Stimulated activated naive B cell treated with anti-CD40 and anti-IgM and Interleukin-4, amounts not matched to agents 10 μg/mL and 1 μg/mL and 100 μg/mL, for 72 hours (primary cell): ENCODE measurements at regions not wholly inside any gene's neighbourhood (a gene's known extent, or its start where the extent isn't known, plus 50 kb on each side); places are given as distances from the start of the nearest gene placed in this dataset.
"Not testable (repeated sequence)": the region's sequence is repeated elsewhere in the genome, so short reads cannot be mapped to it uniquely, and the experiment has no call there.

ENCODE experiments used
- ATAC-seq, 2 donors: fragments of 150-1000 bp; cut with Tn5 transposase; replicated peaks; 2 replicates each; pipeline ENCODE4 v1.10.0; 2021; ENCODE audit warnings: moderate library complexity in 1 of 2
- DNase-seq: peaks from one replicate; pipeline ENCODE4 v3.0.0; 2021
- H3K27ac Mint-ChIP-seq: one replicate; pipeline ENCODE4 v1.8.0; 2022; ENCODE audit warnings: mild to moderate bottlenecking, mixed read lengths
- H3K27me3 Mint-ChIP-seq, 2 donors: one replicate each; pipeline ENCODE4 v1.8.0; 2022; ENCODE audit warnings: mixed read lengths in 2 of 2
- H3K36me3 Mint-ChIP-seq, 2 donors: one replicate each; pipeline ENCODE4 v1.8.0; 2022; ENCODE audit warnings: mixed read lengths in 2 of 2, mild to moderate bottlenecking in 1 of 2
- H3K4me1 Mint-ChIP-seq, 2 donors: one replicate each; pipeline ENCODE4 v1.8.0; 2022; ENCODE audit warnings: mixed read lengths in 2 of 2, mild to moderate bottlenecking in 1 of 2
- H3K4me3 Mint-ChIP-seq, 2 donors: one replicate each; pipeline ENCODE4 v1.8.0; 2022; ENCODE audit warnings: mild to moderate bottlenecking in 2 of 2, mixed read lengths in 2 of 2, moderate library complexity in 1 of 2
- H3K9me3 Mint-ChIP-seq, 2 donors: one replicate each; pipeline ENCODE4 v1.8.0; 2022; ENCODE audit warnings: mixed read lengths in 2 of 2, mild to moderate bottlenecking in 1 of 2

DNA sequence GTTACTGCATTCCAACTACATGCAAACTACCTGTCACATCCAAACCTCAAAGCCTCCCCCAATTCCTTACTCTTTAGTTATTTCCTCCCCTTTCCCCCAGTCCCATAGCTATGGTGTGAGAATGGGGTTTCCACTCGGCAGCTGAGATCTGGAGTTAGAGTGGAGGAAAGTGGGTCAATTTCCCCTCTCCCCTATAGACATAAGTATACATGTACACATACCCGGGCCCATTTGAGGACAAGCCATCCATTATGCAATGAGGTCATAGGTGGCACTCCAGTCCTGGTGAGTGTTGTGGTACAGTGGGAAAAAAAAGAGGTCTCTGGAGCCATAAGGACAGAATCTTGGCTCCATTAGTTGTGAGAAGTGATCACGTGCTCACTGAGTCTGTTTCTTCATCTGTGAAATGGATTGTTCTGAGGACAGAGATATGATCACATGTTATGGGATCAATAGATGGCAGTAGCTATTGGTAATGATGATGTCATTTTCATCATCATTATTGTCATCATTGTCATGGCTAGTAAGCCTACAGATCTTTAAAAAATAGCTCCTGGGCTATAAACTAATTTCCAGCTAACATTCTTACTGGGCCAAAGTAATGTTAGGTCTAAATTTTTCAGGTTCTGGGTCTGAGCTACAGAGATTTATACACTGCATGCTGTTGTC is 119.0 kb downstream of the BCL2L11 start:
- no peaks in the 10 kb centered on the region for H3K9me3 Mint-ChIP-seq
- ATAC-seq, result no peak
- no peak overlapping the region for H3K4me3 Mint-ChIP-seq
- peaks cover 0 to 4% of the 10 kb centered on the region in 2 donors for H3K27me3 Mint-ChIP-seq
- no peak for DNase-seq
- H3K27ac Mint-ChIP-seq, result no peak overlapping the region
- peaks cover 3 to 10% of the 10 kb centered on the region in 2 donors for H3K4me1 Mint-ChIP-seq
- peaks cover 2 to 3% of the 10 kb centered on the region in 2 donors for H3K36me3 Mint-ChIP-seq

DNA sequence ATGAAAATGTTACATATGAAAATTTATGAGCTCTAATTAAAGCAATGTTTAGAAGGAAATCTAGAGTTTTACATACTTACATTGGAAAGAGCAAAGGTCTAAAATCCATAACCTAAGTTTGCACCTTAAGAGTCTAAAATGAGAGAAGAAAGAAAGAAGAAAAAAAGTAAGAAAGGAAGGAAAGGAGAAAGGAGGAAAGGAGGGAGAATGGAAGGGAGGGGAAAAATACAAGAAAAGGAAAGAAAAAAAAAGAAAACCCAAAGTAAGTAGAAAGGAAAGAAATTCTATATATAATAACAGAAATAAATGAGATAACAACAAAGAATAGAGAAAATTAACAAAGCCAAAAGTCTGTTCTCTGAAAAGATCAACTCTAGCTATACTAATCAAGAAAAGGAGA is 122.6 kb downstream of the BCL2L11 start:
- H3K4me3 Mint-ChIP-seq, result no peak overlapping the region
- H3K4me1 Mint-ChIP-seq, result peaks cover 2 to 10% of the 10 kb centered on the region in 2 donors
- ATAC-seq (no peak), DNase-seq (no peak)
- no peaks in the 10 kb centered on the region for H3K27me3 Mint-ChIP-seq
- H3K27ac Mint-ChIP-seq, result no peak overlapping the region
- no peaks in the 10 kb centered on the region for H3K9me3 Mint-ChIP-seq
- H3K36me3 Mint-ChIP-seq, result peaks cover 2 to 3% of the 10 kb centered on the region in 2 donors

DNA sequence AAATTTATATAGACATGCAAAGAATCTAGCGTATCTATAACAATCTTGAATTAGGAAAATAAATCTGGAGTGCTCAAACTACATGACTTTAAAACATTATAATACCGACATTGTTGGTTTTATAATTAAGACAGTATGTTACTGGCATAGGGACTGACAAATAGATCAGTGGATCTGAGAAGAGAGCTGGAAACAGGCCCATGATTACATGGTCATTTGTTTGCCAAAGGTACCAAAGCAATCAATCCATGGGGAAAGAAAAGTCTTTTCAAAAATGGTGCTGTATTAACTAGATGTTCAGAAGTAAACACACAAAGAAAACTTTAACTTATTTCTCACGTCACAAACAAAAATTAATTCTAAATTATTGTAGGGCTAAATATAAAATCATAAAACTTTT is 124.2 kb downstream of the BCL2L11 start:
- no peaks in the 10 kb centered on the region for H3K36me3 Mint-ChIP-seq
- no peaks in the 10 kb centered on the region for H3K4me1 Mint-ChIP-seq
- no peak overlapping the region for H3K27ac Mint-ChIP-seq
- ATAC-seq, result no peak
- H3K9me3 Mint-ChIP-seq, result no peaks in the 10 kb centered on the region
- DNase-seq, result no peak
- H3K27me3 Mint-ChIP-seq, result no peaks in the 10 kb centered on the region
- no peak overlapping the region for H3K4me3 Mint-ChIP-seq

DNA sequence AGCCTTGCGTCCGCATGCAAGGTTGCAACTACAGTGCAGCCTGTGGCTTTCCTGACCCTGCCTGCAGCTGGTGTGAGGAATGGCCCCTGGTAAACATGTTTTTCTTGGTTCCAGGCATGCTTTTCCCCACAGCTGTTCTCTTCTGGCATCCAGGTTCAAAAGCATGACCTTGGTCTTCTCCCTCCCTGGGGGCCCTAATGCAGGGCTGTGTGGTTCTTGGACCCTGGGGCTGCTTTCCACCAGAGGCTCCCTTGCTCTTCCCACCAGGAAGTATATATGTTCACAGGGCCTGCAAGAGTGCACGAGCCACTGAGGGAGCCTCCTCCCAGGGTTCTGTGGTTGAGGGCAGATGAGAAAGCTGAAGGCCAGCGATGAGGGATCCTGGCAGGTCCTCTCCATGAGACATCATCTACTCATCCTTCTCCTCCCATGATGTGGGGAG is 125.9 kb downstream of the BCL2L11 start:
- H3K36me3 Mint-ChIP-seq, result no peaks in the 10 kb centered on the region
- H3K27me3 Mint-ChIP-seq, result no peaks in the 10 kb centered on the region
- H3K4me3 Mint-ChIP-seq, result no peak overlapping the region
- no peak overlapping the region for H3K27ac Mint-ChIP-seq
- H3K9me3 Mint-ChIP-seq, result peaks cover 0 to 6% of the 10 kb centered on the region in 2 donors
- no peak for ATAC-seq
- peaks cover 0 to 2% of the 10 kb centered on the region in 2 donors for H3K4me1 Mint-ChIP-seq
- no peak for DNase-seq

DNA sequence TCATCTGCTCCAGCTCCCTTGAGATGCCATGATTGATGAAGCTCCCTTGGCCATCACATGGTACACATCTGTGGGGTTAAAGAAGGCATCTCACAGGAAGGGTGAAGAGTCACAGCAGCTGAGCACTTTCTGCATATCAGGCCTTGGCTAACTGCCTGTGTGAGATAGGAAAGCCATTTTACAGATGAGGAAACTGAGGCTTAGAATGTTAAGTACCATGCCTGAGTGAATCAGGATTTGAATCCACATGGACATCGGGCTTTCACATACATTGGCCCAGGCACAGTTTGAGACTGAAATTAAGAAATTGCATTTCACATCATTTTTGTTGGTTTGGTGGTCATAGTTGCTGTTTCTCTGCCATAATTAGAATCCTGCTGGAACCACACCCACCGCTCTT is 126.8 kb downstream of the BCL2L11 start:
- Mint-ChIP-seq H3K4me1 (peaks cover 0 to 2% of the 10 kb centered on the region in 2 donors), H3K27me3 (no peaks in the 10 kb centered on the region), H3K4me3 (no peak overlapping the region), H3K27ac (no peak overlapping the region), H3K9me3 (peaks cover 0 to 11% of the 10 kb centered on the region in 2 donors), H3K36me3 (peaks cover 0 to 5% of the 10 kb centered on the region in 2 donors)
- no peak for ATAC-seq
- no peak for DNase-seq

DNA sequence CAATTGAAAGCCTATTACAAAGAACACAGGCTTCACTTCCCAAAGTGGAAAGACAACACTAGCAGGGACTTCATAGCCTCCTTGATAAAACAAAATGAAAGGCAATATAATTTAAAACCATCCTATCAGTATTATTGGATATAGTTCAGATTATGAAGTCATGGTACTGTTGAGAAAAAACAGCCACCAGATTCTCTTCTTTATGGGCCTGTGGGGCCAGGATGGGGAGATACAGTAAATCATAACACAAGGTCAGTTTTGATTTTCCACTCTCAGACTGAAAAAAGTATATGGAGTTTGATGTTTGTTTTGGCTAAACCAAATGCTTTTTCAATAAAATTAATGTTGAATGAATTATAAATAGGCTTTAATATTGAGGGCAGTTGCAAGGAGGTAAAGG is 129.1 kb downstream of the BCL2L11 start:
- Mint-ChIP-seq H3K36me3 (peaks cover 0 to 5% of the 10 kb centered on the region in 2 donors), H3K27me3 (no peaks in the 10 kb centered on the region), H3K4me1 (peaks cover 0 to 2% of the 10 kb centered on the region in 2 donors), H3K4me3 (no peak overlapping the region), H3K9me3 (peaks cover 0 to 11% of the 10 kb centered on the region in 2 donors), H3K27ac (no peak overlapping the region)
- no peak for ATAC-seq
- no peak for DNase-seq

DNA sequence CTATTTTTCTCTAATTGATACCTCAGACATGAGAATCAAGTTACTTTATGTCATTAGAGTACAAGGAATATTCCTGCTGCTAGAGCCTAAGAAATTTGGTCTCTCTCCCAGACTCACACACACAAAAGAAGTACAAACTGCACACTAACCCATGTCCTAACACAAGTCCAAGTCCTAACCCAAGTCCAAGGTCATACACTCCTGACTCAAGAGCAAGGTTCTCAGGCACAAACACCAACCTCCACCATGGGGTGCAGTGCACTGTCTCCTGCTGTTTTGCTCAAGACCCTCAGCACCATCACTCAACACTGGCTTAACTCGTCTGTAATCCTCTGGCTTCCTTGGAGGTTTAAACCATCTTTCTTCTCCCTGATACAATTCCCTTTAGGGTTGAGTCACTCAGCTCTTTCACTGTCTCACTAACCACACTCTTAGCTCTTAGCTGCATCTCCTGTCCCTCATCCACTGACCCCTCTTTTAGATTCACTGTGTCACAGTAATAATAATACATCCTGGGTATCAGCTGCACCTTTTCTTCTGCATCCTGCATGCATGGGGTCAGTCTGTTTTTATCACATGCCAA is 129.8 kb downstream of the BCL2L11 start:
- Mint-ChIP-seq H3K4me3 (no peak overlapping the region), H3K27me3 (no peaks in the 10 kb centered on the region), H3K9me3 (peaks cover 0 to 11% of the 10 kb centered on the region in 2 donors), H3K36me3 (peaks cover 0 to 5% of the 10 kb centered on the region in 2 donors), H3K27ac (no peak overlapping the region), H3K4me1 (peaks cover 0 to 2% of the 10 kb centered on the region in 2 donors)
- DNase-seq (no peak), ATAC-seq (no peak)

DNA sequence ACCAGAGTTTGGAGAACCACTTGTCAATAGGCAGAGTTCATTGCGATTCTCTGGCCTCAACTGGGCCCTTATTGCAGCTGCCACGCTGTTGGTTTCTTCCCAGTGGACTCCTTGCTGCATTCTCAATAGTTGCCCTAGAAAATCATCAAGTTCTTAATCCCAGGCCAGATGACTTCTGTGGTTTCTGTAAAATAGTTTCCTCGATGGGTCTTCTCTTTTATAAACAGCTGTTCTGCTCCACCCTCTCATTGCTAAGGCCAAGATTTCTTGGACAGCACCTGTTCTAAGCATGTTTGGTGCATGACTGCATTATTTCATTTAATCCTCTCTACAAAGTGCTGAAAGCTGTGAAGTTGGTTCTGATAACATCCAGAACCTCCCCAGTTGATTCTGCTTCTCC is 131.0 kb downstream of the BCL2L11 start:
- H3K27ac Mint-ChIP-seq, result peak overlapping the region; percentile 68
- H3K4me1 Mint-ChIP-seq, result peaks cover 0 to 2% of the 10 kb centered on the region in 2 donors
- peaks cover 0 to 11% of the 10 kb centered on the region in 2 donors for H3K9me3 Mint-ChIP-seq
- no peaks in the 10 kb centered on the region for H3K27me3 Mint-ChIP-seq
- ATAC-seq, result no peak
- H3K4me3 Mint-ChIP-seq, result no peak overlapping the region
- peaks cover 0 to 5% of the 10 kb centered on the region in 2 donors for H3K36me3 Mint-ChIP-seq
- DNase-seq, result no peak

DNA sequence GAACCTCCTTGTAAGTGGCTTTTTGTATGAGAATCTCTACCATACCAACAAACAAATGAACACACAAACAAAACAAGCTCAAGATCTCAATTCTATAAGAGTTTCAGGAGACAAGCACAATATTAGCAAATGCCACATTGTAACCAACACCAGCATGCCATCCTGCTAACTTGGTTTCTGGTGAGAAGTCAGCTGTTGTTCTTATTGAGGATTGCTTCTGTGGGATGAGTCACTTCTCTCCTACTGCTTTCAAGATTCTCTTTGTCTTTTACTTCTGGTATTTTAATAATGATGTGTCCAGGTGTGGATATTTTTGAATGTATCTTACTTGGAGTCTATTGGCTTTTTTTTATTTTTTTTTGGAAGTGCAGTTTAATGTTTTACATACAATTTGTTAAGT is 131.7 kb downstream of the BCL2L11 start:
- Mint-ChIP-seq H3K4me3 (no peak overlapping the region), H3K9me3 (peaks cover 0 to 11% of the 10 kb centered on the region in 2 donors), H3K27me3 (no peaks in the 10 kb centered on the region), H3K27ac (no peak overlapping the region), H3K36me3 (peaks cover 0 to 5% of the 10 kb centered on the region in 2 donors), H3K4me1 (peaks cover 0 to 2% of the 10 kb centered on the region in 2 donors)
- ATAC-seq (no peak), DNase-seq (no peak)

DNA sequence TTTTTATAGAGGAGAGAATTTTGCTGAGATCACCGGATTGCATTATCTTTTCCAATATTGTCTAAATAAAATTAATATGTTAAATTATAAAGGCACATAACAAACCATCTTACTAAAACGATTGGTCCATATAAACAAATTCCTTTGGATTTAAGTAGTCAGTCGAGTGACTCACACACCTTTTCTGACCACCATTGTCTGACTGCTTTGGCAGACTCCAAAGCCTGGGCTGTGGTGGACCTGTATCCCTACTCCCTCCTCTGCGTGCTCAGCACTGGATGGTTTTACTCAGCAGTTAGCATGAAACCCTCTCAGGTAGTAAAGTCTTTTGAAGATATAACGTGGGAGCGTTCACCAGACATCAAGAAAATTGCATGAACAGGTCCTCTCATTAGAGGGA is 134.2 kb downstream of the BCL2L11 start:
- not testable (repeated sequence) for H3K36me3 Mint-ChIP-seq

DNA sequence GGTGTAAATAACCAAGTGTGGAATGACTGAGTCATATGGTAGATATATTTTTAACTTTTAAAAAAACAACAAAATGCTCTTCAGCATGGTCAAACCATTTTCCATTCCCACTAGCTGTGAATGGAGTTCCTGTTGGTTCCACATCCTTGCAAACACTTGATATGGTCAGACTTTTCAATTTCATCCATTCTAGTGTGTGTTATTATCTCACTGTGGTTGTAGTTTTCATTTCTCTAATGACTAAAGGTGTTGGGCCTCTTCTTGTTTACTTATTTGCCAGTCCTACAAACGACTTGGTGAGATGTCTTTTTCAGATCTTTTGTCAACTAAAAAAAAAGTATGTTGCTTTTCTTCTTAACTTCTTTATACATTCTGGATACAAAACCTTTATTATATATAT is 135.9 kb downstream of the BCL2L11 start:
- not testable (repeated sequence) for H3K9me3 Mint-ChIP-seq, H3K4me1 Mint-ChIP-seq, H3K27ac Mint-ChIP-seq, H3K27me3 Mint-ChIP-seq, DNase-seq, H3K36me3 Mint-ChIP-seq, H3K4me3 Mint-ChIP-seq, ATAC-seq

More for the DNA sequence above, 134.2 kb downstream of the BCL2L11 start:
- peaks cover 0 to 11% of the 10 kb centered on the region in 2 donors for H3K9me3 Mint-ChIP-seq
- ATAC-seq, H3K4me1 Mint-ChIP-seq, H3K27ac Mint-ChIP-seq, DNase-seq, H3K4me3 Mint-ChIP-seq, H3K27me3 Mint-ChIP-seq: not testable (repeated sequence)

DNA sequence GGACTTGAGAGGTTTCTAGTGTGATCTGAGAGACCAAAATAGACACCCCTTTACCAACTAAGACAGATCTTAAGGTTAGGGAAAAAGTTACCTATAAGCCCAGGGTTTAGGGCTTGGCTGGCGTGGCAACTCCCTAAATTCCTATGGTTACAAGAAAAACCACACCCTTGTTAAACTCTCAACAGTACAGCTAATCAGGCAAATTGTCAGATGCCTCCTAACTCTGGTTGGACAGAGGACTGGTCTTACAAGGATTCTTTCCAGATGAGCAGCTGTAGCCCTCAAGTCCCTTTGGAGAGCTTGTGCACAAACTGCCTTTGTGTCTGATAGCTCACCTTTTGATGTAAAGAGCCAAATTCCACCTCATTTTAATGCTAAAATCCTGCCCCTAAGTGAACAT is 136.9 kb downstream of the BCL2L11 start:
- DNase-seq, ATAC-seq, H3K4me1 Mint-ChIP-seq, H3K4me3 Mint-ChIP-seq, H3K27ac Mint-ChIP-seq, H3K9me3 Mint-ChIP-seq, H3K27me3 Mint-ChIP-seq, H3K36me3 Mint-ChIP-seq: not testable (repeated sequence)

DNA sequence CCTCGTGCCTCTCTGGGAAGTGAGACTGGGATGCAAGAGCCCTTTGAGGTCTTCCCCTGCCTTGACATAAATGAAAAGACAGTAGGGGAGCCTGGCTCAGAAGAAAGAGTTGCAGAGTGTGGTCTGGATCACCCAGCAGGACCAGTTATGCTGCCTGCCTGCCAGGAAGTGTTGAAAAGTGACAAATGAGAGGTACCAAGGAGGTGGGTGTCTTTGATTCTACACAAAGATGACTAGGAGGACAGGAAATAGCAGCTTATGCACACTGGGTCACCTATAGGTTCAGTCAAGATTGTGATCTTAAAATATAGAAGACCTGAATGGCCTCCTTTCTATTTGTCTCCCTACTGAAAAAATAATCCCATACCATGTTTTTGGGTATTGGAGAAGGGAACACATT is 137.6 kb downstream of the BCL2L11 start:
- DNase-seq, H3K4me1 Mint-ChIP-seq, H3K27me3 Mint-ChIP-seq, H3K27ac Mint-ChIP-seq, H3K4me3 Mint-ChIP-seq, H3K9me3 Mint-ChIP-seq, ATAC-seq, H3K36me3 Mint-ChIP-seq: not testable (repeated sequence)

DNA sequence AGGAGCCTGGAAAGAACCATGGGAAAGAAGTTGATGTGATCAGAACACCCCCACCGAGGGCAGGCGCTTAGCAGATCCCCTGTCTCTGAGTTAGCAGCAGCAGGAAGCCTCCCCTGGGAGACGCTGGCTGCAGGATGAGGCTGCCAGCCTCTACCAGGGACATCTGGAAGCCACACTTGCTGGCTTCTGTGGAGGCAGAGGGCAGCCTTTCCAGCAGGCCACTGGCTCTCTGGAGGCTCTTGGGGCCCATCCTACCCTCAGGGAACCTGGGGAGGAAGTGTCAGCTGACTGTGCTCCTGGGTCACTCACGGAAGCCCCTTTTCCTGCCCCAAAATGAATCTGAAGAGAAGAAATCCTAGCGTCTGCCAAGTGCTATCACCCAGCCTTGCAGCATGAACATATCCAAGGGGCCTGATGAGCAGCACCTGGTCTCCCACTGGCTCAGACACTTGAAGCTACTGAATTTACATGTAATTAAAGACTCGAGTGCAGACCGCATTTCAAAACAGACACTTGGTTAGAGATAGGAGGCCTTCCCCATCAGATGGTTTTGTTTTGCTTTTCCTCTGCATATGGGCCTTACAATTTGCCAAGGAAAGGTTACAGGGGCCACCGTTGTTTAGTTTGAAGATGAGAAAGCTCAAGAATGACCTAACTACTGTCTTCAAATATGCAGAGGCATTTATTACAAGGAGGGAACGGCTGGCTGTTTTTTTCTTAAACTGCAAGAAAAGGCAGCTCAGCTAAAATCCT is 142.1 kb downstream of the BCL2L11 start:
- H3K4me3 Mint-ChIP-seq, result not testable (repeated sequence)

More for the DNA sequence above, 142.1 kb downstream of the BCL2L11 start:
- ATAC-seq, H3K9me3 Mint-ChIP-seq, H3K27me3 Mint-ChIP-seq, DNase-seq, H3K36me3 Mint-ChIP-seq, H3K4me1 Mint-ChIP-seq, H3K27ac Mint-ChIP-seq: not testable (repeated sequence)
